NCI-H2107 (cell line): ENCODE measurements at regions not wholly inside any gene's neighbourhood (a gene's known extent, or its start where the extent isn't known, plus 50 kb on each side); places are given as distances from the start of the nearest gene placed in this dataset.

Experiments
- DNase-seq: peaks from one replicate; lab custom pipeline; 2025; lab: John Stamatoyannopoulos, UW

DNA sequence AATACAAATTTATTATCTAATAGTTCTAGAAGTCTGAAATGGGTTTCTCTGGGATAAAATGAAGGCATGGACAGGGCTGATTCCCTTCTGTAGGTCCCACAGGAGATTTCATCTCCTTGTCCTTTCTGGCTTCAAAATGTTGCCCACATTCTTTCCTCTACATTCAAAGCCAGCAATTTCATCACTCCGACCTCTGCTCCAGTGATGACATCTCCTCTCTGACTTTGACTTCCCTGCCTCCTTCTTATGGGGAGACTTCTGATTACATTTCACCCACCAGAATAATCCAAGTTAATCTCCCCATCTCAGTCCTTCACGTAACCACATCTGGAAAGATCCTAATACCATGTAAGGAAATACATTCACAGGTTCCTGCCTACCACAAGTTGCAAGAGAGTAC lies 358.0 kb upstream of the C1orf87 start:
- DNase-seq: no peak

DNA sequence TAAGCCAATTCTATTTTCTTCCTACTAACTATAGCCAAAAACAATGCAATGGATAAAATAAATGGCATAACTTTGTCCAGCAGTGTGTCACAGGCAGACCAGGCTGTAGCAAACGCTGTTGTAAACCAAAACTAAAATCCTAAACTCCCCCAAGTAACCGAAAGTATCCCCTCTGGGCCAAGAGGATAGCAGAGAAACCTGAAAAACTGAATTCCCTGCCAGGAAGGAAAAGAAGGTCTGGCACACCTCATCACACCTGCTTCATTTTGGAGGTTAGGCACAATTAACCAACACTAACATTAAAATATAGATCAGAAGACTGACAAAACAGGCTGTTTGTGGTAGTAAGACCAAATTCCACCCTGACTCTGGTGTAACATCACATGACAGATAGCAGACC lies 356.8 kb upstream of the C1orf87 start:
- no peak for DNase-seq

DNA sequence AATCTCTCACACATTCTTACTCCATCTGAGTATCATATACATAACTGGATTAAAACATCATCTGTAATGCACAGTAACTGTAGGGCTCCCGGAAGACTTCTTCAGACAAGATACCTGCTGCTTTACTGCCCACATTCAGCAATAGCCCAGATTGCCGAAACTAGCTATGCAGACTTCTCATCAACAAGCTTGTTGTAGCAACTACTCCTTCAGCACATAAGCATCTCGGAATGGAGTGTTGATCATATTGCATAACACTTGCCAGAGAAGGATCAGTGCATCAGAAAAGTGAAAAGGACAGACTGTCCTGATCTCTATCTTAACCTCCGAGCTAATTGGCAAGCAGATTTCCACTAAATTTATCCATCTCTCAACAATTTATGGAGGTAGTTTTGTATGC lies 354.6 kb upstream of the C1orf87 start:
- DNase-seq: no peak

DNA sequence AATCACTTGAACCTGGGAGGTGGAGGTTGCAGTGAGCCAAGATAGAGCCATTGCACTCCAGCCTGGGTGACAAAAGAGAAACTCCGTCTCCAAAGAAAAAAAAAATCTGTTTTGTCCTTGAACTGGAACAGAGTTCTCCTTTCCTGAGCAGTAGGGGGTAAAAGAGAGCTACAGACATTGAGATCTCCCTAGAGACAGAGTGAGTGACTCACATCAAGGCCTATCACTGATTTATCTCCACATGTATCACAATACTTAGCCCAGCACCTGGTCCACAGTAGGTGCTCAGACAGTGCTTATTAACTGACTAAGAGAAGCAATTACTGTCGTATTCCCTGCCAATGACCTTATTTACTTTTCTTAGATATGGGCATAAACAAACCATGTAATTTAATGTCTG lies 354.1 kb upstream of the C1orf87 start:
- DNase-seq: no peak

DNA sequence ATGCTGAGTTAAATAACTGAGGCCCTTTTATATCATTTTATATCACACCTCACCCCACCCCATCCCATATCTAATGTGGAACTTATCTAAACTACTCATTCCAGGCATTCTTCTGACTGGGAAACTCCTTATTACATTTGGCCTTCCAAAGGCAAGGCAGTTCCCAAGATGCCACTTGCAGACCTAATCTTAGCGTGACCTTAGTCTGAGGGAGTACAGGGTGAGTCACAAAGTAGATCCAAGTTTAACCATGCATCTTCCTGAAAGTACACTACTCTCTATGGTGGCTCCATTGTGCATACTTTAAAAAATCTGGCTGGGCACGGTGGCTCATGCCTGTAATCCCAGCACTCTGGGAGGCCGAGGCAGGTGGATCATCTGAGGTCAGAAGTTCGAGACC lies 353.6 kb upstream of the C1orf87 start:
- DNase-seq: no peak

DNA sequence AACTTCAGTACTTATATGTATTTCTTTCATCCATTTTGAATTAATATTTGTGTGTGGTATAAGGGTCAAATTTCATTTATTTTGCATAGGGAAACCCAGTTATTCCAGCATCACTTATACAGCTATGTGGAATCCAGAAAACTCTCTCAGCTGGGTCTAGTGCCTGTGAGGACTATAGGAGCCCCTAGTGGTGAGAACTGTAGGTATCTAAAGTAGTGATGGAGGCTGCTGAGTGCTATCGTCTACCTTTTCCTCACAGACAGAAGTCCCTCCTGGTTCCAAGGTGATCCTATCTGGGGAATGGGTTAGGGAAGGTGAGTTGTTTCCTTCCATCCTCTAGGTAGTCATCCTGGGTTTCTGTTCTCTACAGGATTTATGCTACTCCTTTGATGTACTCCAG lies 352.0 kb upstream of the C1orf87 start:
- no peak for DNase-seq

DNA sequence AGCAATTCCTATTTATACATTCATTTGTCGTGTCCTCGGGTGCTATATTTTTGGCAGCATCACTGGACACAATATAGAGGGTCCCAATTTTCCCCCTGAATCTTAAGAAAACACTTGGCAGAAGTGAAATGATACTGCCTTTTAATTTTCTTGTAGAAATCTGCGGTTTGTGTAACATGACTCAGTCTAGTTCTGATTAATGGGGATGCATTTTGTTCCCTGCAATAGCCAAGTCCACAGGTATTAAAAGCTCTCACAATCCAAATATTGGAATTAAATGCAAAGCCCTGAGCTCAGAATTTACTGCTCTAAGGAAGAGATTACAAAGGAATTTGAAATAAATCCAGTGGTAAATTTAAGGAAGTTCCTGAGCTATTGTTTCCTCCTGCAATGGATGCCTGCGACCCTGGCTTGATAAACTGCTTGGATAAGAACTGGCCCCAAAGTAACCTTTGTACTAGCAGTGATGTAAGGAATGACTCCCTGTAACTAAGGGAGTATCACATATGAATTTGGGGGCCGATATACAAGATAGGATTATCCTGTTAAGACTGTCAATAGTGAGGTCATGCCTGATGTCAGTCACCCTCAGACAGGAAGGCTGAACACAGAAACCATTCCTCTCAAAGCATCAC lies 349.7 kb upstream of the C1orf87 start:
- DNase-seq: no peak

DNA sequence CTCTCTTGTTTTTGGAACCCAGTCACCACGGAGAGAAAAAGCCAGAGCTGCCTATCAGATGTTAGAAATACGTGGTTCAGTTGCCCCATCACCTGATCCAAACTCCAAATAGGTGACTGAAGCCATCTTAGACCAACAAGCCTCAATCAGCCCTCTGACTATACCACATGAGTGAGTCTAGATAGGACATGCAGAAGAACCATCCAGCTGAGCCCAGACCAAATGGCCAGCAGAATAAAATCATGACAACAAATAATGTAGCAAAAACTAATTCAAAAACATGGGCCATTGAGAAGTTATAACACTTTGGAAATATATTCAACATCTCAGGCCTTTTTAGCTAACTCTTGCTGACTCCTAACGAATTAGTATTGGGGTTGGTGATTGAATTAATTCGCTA lies 348.4 kb upstream of the C1orf87 start:
- DNase-seq: no peak

DNA sequence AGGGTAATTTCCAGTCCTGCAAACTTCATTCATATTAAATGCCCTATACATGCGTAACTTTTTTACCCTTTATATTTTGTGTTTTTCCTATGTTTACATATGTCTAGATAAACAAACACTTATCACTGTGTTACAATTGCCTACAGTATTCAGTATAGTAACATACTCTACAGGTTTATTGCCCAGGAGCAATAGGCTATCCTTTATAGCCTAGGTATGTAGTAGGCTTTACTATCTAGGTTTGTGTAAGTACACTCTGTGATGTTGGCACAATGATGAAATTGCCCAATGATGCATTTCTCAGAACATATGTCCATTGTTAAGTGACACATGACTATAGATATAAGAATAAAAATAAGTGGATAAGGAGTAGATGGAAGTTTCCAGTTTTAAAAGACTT lies 345.5 kb upstream of the C1orf87 start:
- DNase-seq: no peak

DNA sequence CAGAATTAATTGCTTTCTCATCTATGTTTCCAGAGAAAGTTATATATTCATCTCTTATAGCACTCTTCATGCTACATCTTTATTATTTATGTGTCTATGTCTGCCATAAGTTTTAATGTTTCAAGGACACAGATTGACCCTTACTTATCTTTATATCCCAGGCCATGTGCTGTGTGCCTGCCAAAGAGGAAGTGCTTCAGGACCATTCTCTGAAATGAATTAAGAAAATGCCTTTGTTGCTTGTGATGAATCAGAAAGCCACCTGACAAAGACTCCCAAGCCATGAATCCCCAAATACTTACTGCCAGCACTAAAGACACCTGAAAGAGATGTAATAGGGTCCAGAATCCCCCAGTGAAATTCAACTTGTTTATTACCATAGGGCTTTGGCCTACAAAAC lies 342.1 kb upstream of the C1orf87 start:
- no peak for DNase-seq

DNA sequence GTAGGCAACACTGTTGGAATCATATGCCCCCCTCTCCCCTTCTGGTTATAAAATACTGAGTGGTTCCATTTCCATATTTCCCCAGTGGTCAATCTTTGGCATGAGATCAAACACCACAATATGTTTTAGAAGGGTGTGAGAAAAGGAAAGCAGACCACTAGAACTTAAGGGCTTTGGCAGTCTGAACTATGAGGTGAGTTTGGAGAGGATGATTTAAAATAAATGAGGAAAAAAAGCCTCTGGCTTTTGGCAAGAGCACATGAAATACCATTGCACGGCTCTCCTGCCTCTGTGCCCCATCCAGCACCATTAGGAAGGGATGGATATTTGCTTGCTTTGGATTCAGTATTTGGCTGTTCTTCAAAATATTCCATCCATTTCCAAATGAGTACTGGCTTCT lies 339.5 kb upstream of the C1orf87 start:
- DNase-seq: no peak

DNA sequence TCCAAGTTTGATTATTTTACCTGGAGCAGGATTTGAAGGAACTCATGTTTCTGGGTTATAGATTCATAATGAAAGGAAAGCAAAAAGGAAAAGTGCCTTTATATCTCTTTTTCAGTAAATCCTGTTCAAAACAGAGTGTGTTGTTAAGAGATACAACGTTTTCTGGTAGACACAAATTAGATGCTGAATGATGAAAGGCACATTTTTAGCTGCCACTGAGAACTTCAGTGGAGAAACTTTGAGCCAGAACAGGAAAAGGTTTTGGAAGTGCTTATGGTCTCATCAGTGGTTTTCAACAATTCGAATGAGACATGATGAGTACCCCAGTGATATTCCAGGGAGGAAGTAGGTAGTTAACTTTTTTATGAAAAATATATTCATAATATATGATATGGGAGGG lies 338.0 kb upstream of the C1orf87 start:
- DNase-seq: no peak

DNA sequence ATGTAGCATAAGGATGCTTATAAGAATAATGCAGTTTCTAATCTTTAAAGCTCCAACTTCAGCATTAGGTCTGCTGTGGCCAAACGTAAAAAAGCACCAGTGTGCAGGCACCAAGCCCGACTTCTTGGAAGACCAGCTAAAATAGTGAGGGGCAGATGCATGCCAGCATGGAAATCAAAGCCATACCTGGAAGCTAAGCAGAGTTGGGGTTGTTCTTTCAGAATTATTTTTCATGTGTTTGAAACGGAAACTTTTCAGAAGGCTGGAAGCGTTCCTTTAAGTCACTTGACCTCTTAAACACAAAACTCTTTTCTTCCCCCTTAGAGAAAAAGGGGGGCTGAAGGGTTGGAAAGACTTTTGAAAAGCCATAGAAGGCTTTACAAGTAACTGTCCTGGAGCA lies 329.2 kb upstream of the C1orf87 start:
- DNase-seq: no peak

DNA sequence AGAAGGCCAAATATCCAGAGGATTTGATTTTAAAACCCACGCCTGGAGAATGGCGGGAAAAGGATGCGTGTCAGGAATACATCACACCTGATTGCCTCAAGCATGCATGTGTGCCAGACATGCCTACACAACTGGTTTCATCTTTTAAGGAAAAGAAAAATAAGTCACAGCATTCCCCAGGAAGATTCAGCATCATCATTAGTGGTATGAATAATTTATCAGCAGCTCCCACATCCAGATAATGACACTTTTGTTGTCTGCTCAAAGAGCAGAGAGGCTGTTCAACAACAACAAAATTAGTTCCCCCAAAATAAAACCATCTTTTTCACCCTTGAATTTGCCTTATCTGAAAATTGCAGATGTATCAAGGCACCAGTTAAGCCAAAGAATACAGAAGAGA lies 328.6 kb upstream of the C1orf87 start:
- no peak for DNase-seq

DNA sequence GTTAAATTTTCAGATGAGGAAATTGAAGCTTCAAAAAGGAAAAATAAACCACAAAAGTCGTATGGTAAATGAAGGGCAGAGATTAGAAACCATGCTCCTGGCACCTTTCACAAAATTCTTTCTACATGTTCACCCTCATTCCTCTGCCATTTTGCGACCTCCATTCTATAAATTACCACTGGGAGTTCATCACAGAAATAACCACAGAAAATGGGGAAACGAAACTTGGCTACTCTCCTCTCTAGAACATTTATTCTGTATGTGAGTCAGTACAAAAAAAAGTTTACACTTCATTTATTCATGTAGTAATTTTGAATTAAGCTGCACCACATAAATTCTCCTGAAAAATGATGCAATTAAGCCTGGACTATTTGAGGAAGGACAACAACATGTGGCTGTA lies 320.9 kb upstream of the C1orf87 start:
- no peak for DNase-seq

DNA sequence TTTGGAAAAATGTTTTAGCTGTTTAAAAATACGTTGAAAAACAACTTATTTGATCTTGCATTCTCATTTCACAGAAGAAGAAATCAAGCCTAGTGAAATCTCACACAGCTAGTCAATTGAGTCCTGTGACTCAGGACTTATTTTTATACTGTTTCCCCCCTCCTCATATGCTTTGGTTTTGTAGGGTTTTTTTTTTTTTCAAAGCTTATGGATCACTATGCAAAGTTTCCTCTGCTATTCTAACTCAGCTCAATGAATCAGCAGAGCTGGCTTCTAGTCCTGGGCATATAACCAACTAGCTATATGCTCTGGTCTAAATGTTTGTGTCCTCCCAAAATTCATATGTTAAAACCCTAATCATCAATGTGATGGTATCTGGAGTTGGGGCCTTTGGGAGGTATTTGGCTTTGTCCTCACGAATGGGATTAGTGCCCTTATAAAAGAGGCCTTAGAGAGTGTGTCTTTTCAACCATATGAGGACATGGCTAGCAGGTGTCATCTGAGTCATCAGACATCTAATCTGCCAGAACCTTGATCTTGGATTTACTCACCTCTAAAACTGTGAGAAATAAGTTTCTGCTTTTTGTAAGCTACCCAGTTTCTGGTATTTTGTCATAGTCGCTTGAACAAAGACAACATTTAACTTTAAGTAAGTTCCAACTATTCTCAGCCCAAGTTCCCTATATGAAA lies 317.2 kb upstream of the C1orf87 start:
- DNase-seq: no peak

DNA sequence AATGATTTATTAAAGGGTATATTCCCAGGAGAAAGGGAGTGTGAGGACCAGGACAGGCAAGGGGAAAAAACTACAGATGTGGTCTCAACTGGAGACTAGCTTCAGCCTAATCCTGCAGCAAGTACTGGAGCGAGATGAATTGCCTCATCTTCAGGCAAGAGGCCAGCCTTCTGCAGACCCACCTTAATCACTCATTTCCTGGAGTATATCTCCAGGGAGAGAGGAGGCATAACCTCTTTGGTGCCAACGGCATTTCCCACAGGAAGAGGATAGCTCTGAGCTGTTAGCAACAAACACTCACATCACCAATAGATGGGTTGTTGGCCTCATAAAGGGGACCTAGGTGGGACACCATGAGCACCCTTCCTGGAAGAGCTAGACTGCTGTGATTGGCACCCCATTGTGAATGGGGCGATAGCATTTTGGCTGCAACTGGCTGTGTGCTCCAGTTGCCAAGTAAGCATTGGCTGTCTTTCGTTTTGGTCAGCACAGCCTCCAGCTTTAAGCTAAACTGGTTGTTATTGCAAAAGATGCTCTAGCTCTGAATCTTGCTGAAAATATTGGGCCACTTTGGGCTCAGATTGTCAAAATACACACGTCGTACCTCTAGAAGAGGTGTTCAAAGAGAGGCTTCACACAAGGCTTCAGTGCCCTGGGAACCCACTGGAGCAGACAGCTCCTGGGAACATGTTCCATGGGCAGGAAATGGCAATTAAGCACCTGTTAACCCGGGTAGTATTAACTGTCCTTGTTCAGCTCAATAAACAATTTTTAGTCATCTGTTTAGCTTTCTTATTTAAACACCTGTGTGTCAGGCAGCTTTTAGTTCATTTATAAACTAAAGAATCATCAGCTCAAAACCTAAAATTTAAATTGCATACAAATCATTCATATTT lies 314.8 kb upstream of the C1orf87 start:
- no peak for DNase-seq

DNA sequence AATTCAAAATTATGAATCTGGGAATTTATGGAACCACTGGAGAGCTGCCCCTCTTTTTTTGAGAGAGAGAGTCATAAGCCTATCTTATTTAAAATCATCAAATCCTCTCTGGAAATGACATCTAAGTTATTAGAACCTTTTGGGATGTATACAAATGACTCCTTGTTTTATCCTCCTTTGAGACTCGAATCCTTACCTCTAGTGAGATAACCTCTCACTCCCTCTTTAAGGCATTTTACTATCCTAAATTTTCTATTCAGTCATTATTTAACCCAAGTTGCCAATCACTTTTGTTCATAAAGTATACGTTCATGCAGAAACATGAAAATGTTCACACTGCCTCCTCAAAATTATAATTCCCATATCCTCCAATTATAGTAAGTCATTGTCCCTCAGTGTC lies 313.6 kb upstream of the C1orf87 start:
- no peak for DNase-seq

DNA sequence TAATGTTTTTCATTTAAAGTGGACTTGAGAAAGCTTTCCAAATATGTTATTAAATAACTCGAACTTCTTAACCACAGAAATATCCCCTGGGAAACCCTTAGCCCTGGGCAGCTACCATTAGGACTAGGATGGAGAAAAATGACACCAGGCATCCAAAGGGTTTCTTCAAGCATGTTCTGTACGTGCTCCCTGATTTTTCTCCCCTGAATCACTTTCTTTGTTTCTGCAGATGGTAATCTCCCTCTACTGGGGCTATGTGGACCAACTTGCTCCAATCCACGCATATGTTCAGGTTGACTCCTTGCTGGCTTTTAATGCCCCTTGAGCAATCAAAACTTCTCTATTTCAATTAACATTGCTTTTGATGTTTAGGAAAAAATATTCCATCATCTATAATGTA lies 312.7 kb upstream of the C1orf87 start:
- no peak for DNase-seq

DNA sequence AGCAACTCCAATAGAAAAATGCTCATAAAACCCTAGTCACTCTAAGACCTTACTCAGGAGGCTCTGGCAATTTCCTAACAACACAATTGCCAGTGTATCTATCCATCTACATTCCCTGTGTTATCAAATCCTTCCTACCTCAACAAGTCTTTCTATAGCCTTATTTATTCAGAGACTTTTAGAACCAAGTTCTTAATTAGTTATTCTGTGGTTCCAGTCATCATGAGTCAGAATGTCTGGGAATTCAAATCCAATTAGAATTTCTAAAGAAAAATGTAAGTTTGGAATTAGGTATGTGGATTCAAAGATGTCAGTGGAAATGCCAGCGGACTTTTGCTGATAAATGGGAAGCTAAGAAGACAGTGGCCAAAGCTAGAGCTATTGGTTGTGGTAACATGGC lies 302.6 kb upstream of the C1orf87 start:
- DNase-seq: no peak

DNA sequence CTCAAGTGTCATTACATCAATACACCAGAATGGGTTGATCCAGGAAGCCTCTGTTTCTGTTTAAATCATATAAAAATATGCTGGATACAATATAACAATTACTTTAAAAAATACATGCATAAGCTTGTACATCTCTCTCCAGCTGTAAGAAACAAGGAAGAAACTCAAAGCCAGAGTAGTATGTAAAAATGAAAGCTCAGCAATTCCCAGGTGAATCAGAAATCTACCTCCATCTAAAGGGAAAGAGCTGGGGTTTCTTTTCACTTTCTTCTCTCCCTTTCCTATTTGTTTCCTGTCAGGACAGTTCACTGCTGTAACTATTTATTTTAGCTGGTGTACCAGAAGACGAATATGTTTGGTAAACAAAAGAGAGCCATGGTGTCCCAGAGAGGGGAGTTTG lies 301.0 kb upstream of the C1orf87 start:
- DNase-seq: no peak

DNA sequence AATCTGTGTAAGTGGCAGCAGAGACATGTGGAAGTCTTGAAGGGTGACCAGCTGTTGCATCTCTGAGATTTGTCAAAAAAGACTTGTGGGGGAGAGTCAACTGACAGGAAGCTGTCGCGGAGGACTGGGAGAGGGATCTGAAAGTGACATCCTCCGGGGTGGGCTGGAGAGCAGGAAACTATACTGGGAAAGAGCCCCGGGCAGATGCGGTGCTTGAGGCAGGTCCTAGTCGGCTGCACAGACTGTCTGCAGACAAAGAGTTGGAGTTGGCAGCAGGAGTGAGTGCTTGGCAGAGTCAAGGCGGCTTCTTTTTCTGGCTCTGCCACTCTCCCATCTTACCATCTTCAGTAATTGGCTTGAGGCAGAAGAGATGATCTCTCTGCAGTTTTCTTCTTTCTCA lies 294.0 kb upstream of the C1orf87 start:
- DNase-seq: no peak

DNA sequence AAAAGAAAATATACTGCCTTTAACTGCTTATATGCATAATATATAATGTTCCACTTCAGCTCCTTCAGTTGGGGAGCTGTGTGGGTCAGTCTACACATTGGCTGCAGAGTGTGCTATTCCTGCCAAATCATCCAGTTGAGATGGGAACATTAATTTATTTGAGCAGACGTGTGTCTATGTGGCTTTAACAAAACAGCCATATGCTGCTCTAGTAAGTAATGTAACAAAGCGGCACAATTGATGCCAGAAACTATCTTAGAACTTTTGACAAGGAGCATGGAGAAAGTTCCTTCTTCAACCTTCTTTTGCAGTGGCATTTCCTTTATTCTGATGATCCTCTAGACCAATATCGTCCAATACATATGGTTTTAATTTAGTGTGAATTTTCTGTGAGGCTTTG lies 285.9 kb upstream of the C1orf87 start:
- no peak for DNase-seq
